Trophoblast cell (in vitro differentiated cells and primary cell): ENCODE measurements at regions not wholly inside any gene's neighbourhood (a gene's known extent, or its start where the extent isn't known, plus 50 kb on each side); places are given as distances from the start of the nearest gene placed in this dataset.

Experiments used
- DNase-seq, 2 donors: peaks; one replicate each; pipeline ENCODE4 v3.0.0-alpha.2; 2016
- H2AFZ ChIP-seq: 2 replicates; pipeline ENCODE4 v1.6.1; 2013; ENCODE audit warnings: low read length, moderate library complexity, mild to moderate bottlenecking; ENCODE audit not compliant: insufficient read depth, poor library complexity
- H2AK5ac ChIP-seq: 2 replicates; pipeline ENCODE4 v1.6.1; 2013; ENCODE audit warnings: mild to moderate bottlenecking, low read length
- H2BK120ac ChIP-seq: 2 replicates; pipeline ENCODE4 v1.6.1; 2013; ENCODE audit warnings: low read length, mild to moderate bottlenecking, moderate library complexity; ENCODE audit not compliant: insufficient read depth, poor library complexity
- H2BK12ac ChIP-seq: 2 replicates; pipeline ENCODE4 v1.6.1; 2013; ENCODE audit warnings: mild to moderate bottlenecking, low read length, moderate library complexity
- H2BK5ac ChIP-seq: 2 replicates; pipeline ENCODE4 v1.6.1; 2013; ENCODE audit warnings: low read length, low read depth, moderate library complexity, mild to moderate bottlenecking; ENCODE audit not compliant: poor library complexity
- H3K14ac ChIP-seq: 2 replicates; pipeline ENCODE4 v1.6.1; 2013; ENCODE audit warnings: mild to moderate bottlenecking, low read length
- H3K18ac ChIP-seq: 2 replicates; pipeline ENCODE4 v1.6.1; 2013; ENCODE audit warnings: mild to moderate bottlenecking, low read length
- H3K23ac ChIP-seq: 2 replicates; pipeline ENCODE4 v1.6.1; 2013; ENCODE audit warnings: low read length
- H3K27ac ChIP-seq: 2 replicates; pipeline ENCODE4 v1.5.1; 2013; ENCODE audit warnings: low read depth, mild to moderate bottlenecking, inconsistent platforms, low read length, moderate library complexity
- H3K27me3 ChIP-seq: 2 replicates; pipeline ENCODE4 v1.6.1; 2013; ENCODE audit warnings: inconsistent platforms, mild to moderate bottlenecking, low read length, moderate library complexity; ENCODE audit not compliant: insufficient read depth
- H3K36me3 ChIP-seq, 2 experiments: 1 replicate in 1 of 2; 2 replicates in 1 of 2; pipeline ENCODE4 v1.6.1; 2013; ENCODE audit warnings: low read length in 2 of 2, mild to moderate bottlenecking in 2 of 2, moderate library complexity in 1 of 2; ENCODE audit not compliant: insufficient read depth in 2 of 2, control insufficient read depth in 1 of 2
- H3K4ac ChIP-seq: 2 replicates; pipeline ENCODE4 v1.6.1; 2013; ENCODE audit warnings: low read depth, mild to moderate bottlenecking, low read length, moderate library complexity
- H3K4me1 ChIP-seq, 2 experiments: 1 replicate in 1 of 2; 2 replicates in 1 of 2; pipeline ENCODE4 v1.6.1; 2013; ENCODE audit warnings: low read length in 2 of 2, mild to moderate bottlenecking in 2 of 2, moderate library complexity in 1 of 2; ENCODE audit not compliant: insufficient read depth in 2 of 2, control insufficient read depth in 1 of 2
- H3K4me2 ChIP-seq: 2 replicates; pipeline ENCODE4 v1.6.1; 2013; ENCODE audit warnings: inconsistent platforms, mild to moderate bottlenecking, low read length, moderate library complexity
- H3K4me3 ChIP-seq: 2 replicates; pipeline ENCODE4 v1.5.1; 2013; ENCODE audit warnings: mild to moderate bottlenecking, low read depth, low read length, inconsistent platforms
- H3K79me1 ChIP-seq: one replicate; pipeline ENCODE4 v1.6.1; 2013; ENCODE audit warnings: low read length
- H3K79me2 ChIP-seq: 2 replicates; pipeline ENCODE4 v1.6.1; 2013; ENCODE audit warnings: low read length, mild to moderate bottlenecking; ENCODE audit not compliant: control insufficient read depth, insufficient read depth, poor library complexity
- H3K9ac ChIP-seq: 2 replicates; pipeline ENCODE4 v1.6.1; 2013; ENCODE audit warnings: mild to moderate bottlenecking, low read length
- H3K9me3 ChIP-seq: 2 replicates; pipeline ENCODE4 v1.6.1; 2013; ENCODE audit warnings: low read depth, mild to moderate bottlenecking, control low read depth, inconsistent platforms, low read length; ENCODE audit not compliant: insufficient read depth
- H4K12ac ChIP-seq: 2 replicates; pipeline ENCODE4 v1.6.1; 2013; ENCODE audit warnings: low read depth, mild to moderate bottlenecking, low read length, moderate library complexity
- H4K8ac ChIP-seq: 2 replicates; pipeline ENCODE4 v1.6.1; 2013; ENCODE audit warnings: low read depth, mild to moderate bottlenecking, low read length, moderate library complexity
- H4K91ac ChIP-seq: one replicate; pipeline ENCODE4 v1.6.1; 2013; ENCODE audit warnings: low read depth, mild to moderate bottlenecking, low read length, moderate library complexity
- WGBS: extraction: QIAGEN DNeasy Blood & Tissue Kit; methylation state at CpG from one replicate; pipeline ENCODE4 v1.1.7; 2013; ENCODE audit warnings: missing lambda C conversion rate; ENCODE audit not compliant: insufficient read length, insufficient coverage; ENCODE audit errors: extremely low coverage; 5-methylcytosine and 5-hydroxymethylcytosine counted together

- Histone ChIP-seq H3K18ac (no peak overlapping the region), H3K23ac (no peak overlapping the region), H3K27ac (no peak overlapping the region), H3K4me3 (no peak overlapping the region), H3K36me3 (no peaks in the 10 kb centered on the region), H2BK5ac (no peak overlapping the region), H3K9me3 (no peaks in the 10 kb centered on the region), H3K4ac (no peak overlapping the region), H2BK12ac (no peak overlapping the region), H3K14ac (no peak overlapping the region), H3K4me1 (no peaks in the 10 kb centered on the region), H4K91ac (no peak overlapping the region), H4K8ac (no peak overlapping the region), H2AFZ (no peak overlapping the region), H3K4me2 (no peak overlapping the region), H2BK120ac (no peak overlapping the region), H3K79me2 (no peaks in the 10 kb centered on the region), H3K27me3 (no peaks in the 10 kb centered on the region), H4K12ac (no peak overlapping the region), H3K9ac (no peak overlapping the region), H3K79me1 (no peaks in the 10 kb centered on the region), H2AK5ac (no peak overlapping the region)
- no CpG with 5 or more reads among the region's 3 CpGs for WGBS
- no peak for DNase-seq
These were observed 949.2 kb downstream of the CDH11 start for GRCh38 chr16:64172652-64173051.

GRCh38 chr16:64172226-64172625 lies 949.6 kb downstream of the CDH11 start:
- no peak overlapping the region for H3K27ac ChIP-seq
- H3K4me1 ChIP-seq = no peaks in the 10 kb centered on the region
- no peak overlapping the region for H3K23ac ChIP-seq
- H2AFZ ChIP-seq = no peak overlapping the region
- no peak overlapping the region for H3K9ac ChIP-seq
- H3K36me3 ChIP-seq = no peaks in the 10 kb centered on the region
- no peak overlapping the region for H2BK120ac ChIP-seq
- no peak overlapping the region for H4K91ac ChIP-seq
- H2AK5ac ChIP-seq = no peak overlapping the region
- H3K4me3 ChIP-seq = no peak overlapping the region
- H3K27me3 ChIP-seq = no peaks in the 10 kb centered on the region
- H3K9me3 ChIP-seq = no peaks in the 10 kb centered on the region
- no peak overlapping the region for H3K14ac ChIP-seq
- H4K8ac ChIP-seq = no peak overlapping the region
- H4K12ac ChIP-seq = no peak overlapping the region
- no peak overlapping the region for H3K4ac ChIP-seq
- WGBS = no CpG with 5 or more reads among the region's 1 CpG
- no peaks in the 10 kb centered on the region for H3K79me2 ChIP-seq
- H2BK5ac ChIP-seq = no peak overlapping the region
- H2BK12ac ChIP-seq = no peak overlapping the region
- no peaks in the 10 kb centered on the region for H3K79me1 ChIP-seq
- no peak for DNase-seq
- no peak overlapping the region for H3K4me2 ChIP-seq
- no peak overlapping the region for H3K18ac ChIP-seq

GRCh38 chr16:64171632-64172031 lies 950.2 kb downstream of the CDH11 start:
- H3K79me2 ChIP-seq = no peaks in the 10 kb centered on the region

GRCh38 chr16:64168371-64168770 lies 953.5 kb downstream of the CDH11 start:
- H3K9me3 ChIP-seq = no peaks in the 10 kb centered on the region
- no peak overlapping the region for H3K18ac ChIP-seq
- no CpG with 5 or more reads among the region's 1 CpG for WGBS
- H3K23ac ChIP-seq = no peak overlapping the region
- no peak overlapping the region for H3K4me2 ChIP-seq
- H2BK5ac ChIP-seq = no peak overlapping the region
- H2BK120ac ChIP-seq = no peak overlapping the region
- no peaks in the 10 kb centered on the region for H3K27me3 ChIP-seq
- no peaks in the 10 kb centered on the region for H3K4me1 ChIP-seq
- H4K91ac ChIP-seq = no peak overlapping the region
- H3K4me3 ChIP-seq = no peak overlapping the region
- DNase-seq = no peak
- H3K79me2 ChIP-seq = no peaks in the 10 kb centered on the region
- no peaks in the 10 kb centered on the region for H3K79me1 ChIP-seq
- no peaks in the 10 kb centered on the region for H3K36me3 ChIP-seq
- H2BK12ac ChIP-seq = no peak overlapping the region
- no peak overlapping the region for H3K4ac ChIP-seq
- no peak overlapping the region for H4K12ac ChIP-seq
- H2AK5ac ChIP-seq = no peak overlapping the region
- no peak overlapping the region for H3K14ac ChIP-seq
- H4K8ac ChIP-seq = no peak overlapping the region
- H3K27ac ChIP-seq = no peak overlapping the region
- no peak overlapping the region for H3K9ac ChIP-seq
- H2AFZ ChIP-seq = no peak overlapping the region

More at GRCh38 chr16:64171632-64172031, 950.2 kb downstream of the CDH11 start:
- Histone ChIP-seq H3K4me2 (no peak overlapping the region), H2BK5ac (no peak overlapping the region), H4K12ac (no peak overlapping the region), H3K23ac (no peak overlapping the region), H3K9me3 (no peaks in the 10 kb centered on the region), H2BK12ac (no peak overlapping the region), H3K4ac (no peak overlapping the region), H3K9ac (no peak overlapping the region), H2AK5ac (no peak overlapping the region), H3K27me3 (no peaks in the 10 kb centered on the region), H3K14ac (no peak overlapping the region), H3K4me3 (no peak overlapping the region), H4K91ac (no peak overlapping the region), H4K8ac (no peak overlapping the region), H3K79me1 (no peaks in the 10 kb centered on the region), H3K18ac (no peak overlapping the region), H2AFZ (no peak overlapping the region), H3K36me3 (no peaks in the 10 kb centered on the region), H3K27ac (no peak overlapping the region), H2BK120ac (no peak overlapping the region), H3K4me1 (no peaks in the 10 kb centered on the region)
- no peak for DNase-seq
- WGBS = no CpG with 5 or more reads among the region's 2 CpGs
